ENCODE measurements at regions not wholly inside any gene's neighbourhood (a gene's known extent, or its start where the extent isn't known, plus 50 kb on each side); places are given as distances from the start of the nearest gene placed in this dataset.

DNA sequence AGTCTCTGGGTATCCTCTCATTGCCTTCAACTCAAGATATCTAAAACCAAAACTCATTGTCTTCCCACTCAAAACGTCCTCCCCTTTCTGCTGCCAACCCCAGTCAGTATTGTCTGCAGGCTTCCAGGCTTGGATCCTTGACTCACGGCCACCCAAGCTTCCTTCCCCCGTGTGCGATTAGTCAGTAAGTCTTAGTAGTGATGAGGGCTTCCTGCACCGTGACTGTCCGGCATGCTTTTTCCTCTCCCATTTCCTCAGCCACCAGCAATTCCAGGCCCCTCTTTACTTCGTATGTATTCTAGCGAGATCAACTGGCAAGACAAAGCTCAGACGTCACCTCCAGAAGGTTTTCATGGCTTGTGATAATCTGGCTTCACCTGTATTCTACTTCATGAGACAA is 88.6 kb upstream of the DUSP22 start:
- TF ChIP-seq, protein P1, sequence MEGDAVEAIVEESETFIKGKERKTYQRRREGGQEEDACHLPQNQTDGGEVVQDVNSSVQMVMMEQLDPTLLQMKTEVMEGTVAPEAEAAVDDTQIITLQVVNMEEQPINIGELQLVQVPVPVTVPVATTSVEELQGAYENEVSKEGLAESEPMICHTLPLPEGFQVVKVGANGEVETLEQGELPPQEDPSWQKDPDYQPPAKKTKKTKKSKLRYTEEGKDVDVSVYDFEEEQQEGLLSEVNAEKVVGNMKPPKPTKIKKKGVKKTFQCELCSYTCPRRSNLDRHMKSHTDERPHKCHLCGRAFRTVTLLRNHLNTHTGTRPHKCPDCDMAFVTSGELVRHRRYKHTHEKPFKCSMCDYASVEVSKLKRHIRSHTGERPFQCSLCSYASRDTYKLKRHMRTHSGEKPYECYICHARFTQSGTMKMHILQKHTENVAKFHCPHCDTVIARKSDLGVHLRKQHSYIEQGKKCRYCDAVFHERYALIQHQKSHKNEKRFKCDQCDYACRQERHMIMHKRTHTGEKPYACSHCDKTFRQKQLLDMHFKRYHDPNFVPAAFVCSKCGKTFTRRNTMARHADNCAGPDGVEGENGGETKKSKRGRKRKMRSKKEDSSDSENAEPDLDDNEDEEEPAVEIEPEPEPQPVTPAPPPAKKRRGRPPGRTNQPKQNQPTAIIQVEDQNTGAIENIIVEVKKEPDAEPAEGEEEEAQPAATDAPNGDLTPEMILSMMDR (IDR thresholded peaks at IDR 0.05; ENCODE audit: low read depth, low read length): no peak
- TF ChIP-seq EZH2phosphoT487 (IDR thresholded peaks at IDR 0.05; ENCODE audit: low read depth): no peak
